ENCODE measurements at regions not wholly inside any gene's neighbourhood (a gene's known extent, or its start where the extent isn't known, plus 50 kb on each side); places are given as distances from the start of the nearest gene placed in this dataset.

DNA sequence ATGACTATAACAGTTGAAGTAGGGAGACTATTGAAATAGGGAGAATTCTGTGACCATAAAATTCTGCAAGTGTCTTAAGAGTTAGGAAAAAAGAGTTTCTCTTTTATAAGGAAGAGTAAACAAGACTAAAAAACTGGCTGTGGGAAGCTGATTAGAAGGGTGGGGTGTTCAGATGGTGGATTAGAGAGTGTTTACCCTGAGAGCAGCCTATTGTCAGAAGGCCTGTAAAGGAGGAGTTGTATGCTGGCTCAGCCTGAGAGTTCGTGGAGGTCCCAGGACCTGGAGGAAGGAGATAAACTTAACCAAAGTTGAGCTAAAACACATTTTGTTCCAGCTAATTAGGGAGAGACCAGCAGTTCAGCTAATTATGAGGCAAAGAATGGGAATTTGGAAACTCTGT, 629.7 kb downstream of the PCDH7 start:
- no peak overlapping the region for H3K4ac ChIP-seq (replicated peaks; ENCODE audit: insufficient read length, low read depth, low read length)
- DNase-seq (ENCODE audit: low read depth in 1 of 2, low spot score in 2 of 2) (no peak), FAIRE-seq (no peak)
- no peak overlapping the region for H2AK5ac ChIP-seq (ENCODE audit: low read depth, low read length)
- WGBS, 2 experiments (ENCODE audit: extremely low coverage in 1 of 2, insufficient coverage in 1 of 2, insufficient read length in 1 of 2, insufficient replicate concordance in 2 of 2, low coverage in 1 of 2, low lambda C conversion rate in 2 of 2, missing lambda C conversion rate in 1 of 2) = 77% methylated on average over 1 of the region's 1 CpG; no CpG with 5 or more reads in 1 of the 2 experiments
- H3K23me2 ChIP-seq (ENCODE audit: low read depth, low read length) = no peaks in the 10 kb centered on the region
- H3K4me2 ChIP-seq (ENCODE audit: insufficient read depth in 1 of 2, low read depth in 2 of 2, low read length in 2 of 2) = no peak overlapping the region
- no peak overlapping the region for H2BK120ac ChIP-seq (replicated peaks; ENCODE audit: low read depth, low read length)
- no peak overlapping the region for H4K5ac ChIP-seq (ENCODE audit: insufficient read length, low read depth, low read length)
- H3K23ac ChIP-seq (ENCODE audit: insufficient read length) = no peak overlapping the region
- no peaks in the 10 kb centered on the region for H3K9me3 ChIP-seq (ENCODE audit: insufficient read depth in 2 of 2, low read depth in 1 of 2, low read length in 1 of 2)
- H2AFZ ChIP-seq (ENCODE audit: low read length) = peak overlapping the region; percentile 90
- no peak overlapping the region for H3K27ac ChIP-seq (ENCODE audit: low read depth, low read length)
- no peaks in the 10 kb centered on the region for H3K27me3 ChIP-seq (replicated peaks in 1 of 4; ENCODE audit: control insufficient read depth in 3 of 4, extremely low read depth in 1 of 4, insufficient read depth in 3 of 4, low read length in 3 of 4)
- no peak overlapping the region for H2BK15ac ChIP-seq (ENCODE audit: low read length)
- ChIA-PET POLR2A (ENCODE audit: partially characterized antibody) (no interaction called here), CTCF (ENCODE audit: partially characterized antibody) (interaction anchor here (1.4 kb wide), 1 partner anchor 16 kb away, joined by 4 read pairs; no protein-coding TSS in a partner anchor)
- H4K8ac ChIP-seq (ENCODE audit: extremely low read depth, insufficient read depth, low read length) = no peak overlapping the region
- H3K18ac ChIP-seq (ENCODE audit: extremely low read depth, low read length) = no peak overlapping the region
- no peaks in the 10 kb centered on the region for H3K79me2 ChIP-seq (ENCODE audit: control insufficient read depth in 1 of 2, insufficient read depth in 2 of 2, low read length in 2 of 2)
- TF ChIP-seq BCL11A (IDR thresholded peaks at IDR 0.05; ENCODE audit: low read depth in 2 of 2, low read length in 2 of 2) = no peak
- TF ChIP-seq GABPA (IDR thresholded peaks at IDR 0.05; ENCODE audit: borderline replicate concordance, insufficient read depth, low read length) = no peak
- TF ChIP-seq SUZ12 (IDR thresholded peaks at IDR 0.05; ENCODE audit: low read length) = no peak
- no peak for TF ChIP-seq EZH2 (IDR thresholded peaks at IDR 0.05; ENCODE audit: low read depth, low read length, severe bottlenecking)
- TF ChIP-seq YY1 (IDR thresholded peaks at IDR 0.05; ENCODE audit: low read depth, low read length) = no peak
- TF ChIP-seq RFX5 (IDR thresholded peaks at IDR 0.05; ENCODE audit: borderline replicate concordance, low read depth, low read length) = no peak
- TF ChIP-seq SIRT6 (IDR thresholded peaks at IDR 0.05; ENCODE audit: low read length) = no peak
- TF ChIP-seq EP300 (IDR thresholded peaks at IDR 0.05; ENCODE audit: borderline replicate concordance in 1 of 2, low read depth in 2 of 2, low read length in 2 of 2) = no peak
- TF ChIP-seq, protein P1, sequence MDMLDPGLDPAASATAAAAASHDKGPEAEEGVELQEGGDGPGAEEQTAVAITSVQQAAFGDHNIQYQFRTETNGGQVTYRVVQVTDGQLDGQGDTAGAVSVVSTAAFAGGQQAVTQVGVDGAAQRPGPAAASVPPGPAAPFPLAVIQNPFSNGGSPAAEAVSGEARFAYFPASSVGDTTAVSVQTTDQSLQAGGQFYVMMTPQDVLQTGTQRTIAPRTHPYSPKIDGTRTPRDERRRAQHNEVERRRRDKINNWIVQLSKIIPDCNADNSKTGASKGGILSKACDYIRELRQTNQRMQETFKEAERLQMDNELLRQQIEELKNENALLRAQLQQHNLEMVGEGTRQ (IDR thresholded peaks at IDR 0.05; ENCODE audit: low read length) = no peak
- TF ChIP-seq CTBP2 (IDR thresholded peaks at IDR 0.05; ENCODE audit: borderline replicate concordance, insufficient read depth, insufficient read length, low read length) = no peak
- no peak for TF ChIP-seq MAFK (IDR thresholded peaks at IDR 0.05; ENCODE audit: low read depth, low read length)
- no peaks in the 10 kb centered on the region for H3K79me1 ChIP-seq (ENCODE audit: low read depth, low read length)
- no peak overlapping the region for H4K91ac ChIP-seq (replicated peaks; ENCODE audit: insufficient read length, low read length)
- no peaks in the 10 kb centered on the region for H4K20me1 ChIP-seq (replicated peaks in 1 of 2; ENCODE audit: control insufficient read depth in 1 of 2, insufficient read depth in 2 of 2, low read length in 2 of 2)
- no peaks in the 10 kb centered on the region for H3K4me1 ChIP-seq (replicated peaks in 1 of 4; ENCODE audit: control insufficient read depth in 3 of 4, insufficient read depth in 4 of 4, low read length in 3 of 4)
- no peak overlapping the region for H3K14ac ChIP-seq (ENCODE audit: insufficient read length)
- no peak overlapping the region for H2BK12ac ChIP-seq (ENCODE audit: low read depth, low read length)
- no peaks in the 10 kb centered on the region for H3K36me3 ChIP-seq (ENCODE audit: control insufficient read depth in 2 of 4, insufficient read depth in 4 of 4, low read length in 3 of 4)
- no peak overlapping the region for H3K4me3 ChIP-seq (ENCODE audit: extremely low read depth in 1 of 4, insufficient read depth in 2 of 4, low read depth in 3 of 4, low read length in 4 of 4)
- H3K9ac ChIP-seq (replicated peaks in 1 of 4; ENCODE audit: extremely low read depth in 1 of 4, low read depth in 3 of 4, low read length in 3 of 4) = no peak overlapping the region
- no peak overlapping the region for H2BK5ac ChIP-seq (ENCODE audit: low read depth, low read length)
- H2BK20ac ChIP-seq (ENCODE audit: low read length) = no peak overlapping the region
- no peak overlapping the region for H3K56ac ChIP-seq (replicated peaks; ENCODE audit: insufficient read length, low read depth, low read length)
